GM18951 (cell line): ENCODE measurements at regions not wholly inside any gene's neighbourhood (a gene's known extent, or its start where the extent isn't known, plus 50 kb on each side); places are given as distances from the start of the nearest gene placed in this dataset.

Experiments used
- POLR2A ChIP-seq: IDR thresholded peaks from 4 replicates; pipeline ENCODE4 v1.6.1; 2011; ENCODE audit warnings: mild to moderate bottlenecking; ENCODE audit not compliant: insufficient read length, insufficient read depth; ENCODE audit errors: extremely low read depth
- in situ Hi-C: fragments of 300-500 bp; cut with MboI; formaldehyde crosslinking; loops from one replicate; pipeline ENCODE4 v1.12.0; 2022; ENCODE audit warnings: low sequenced_read_pairs, mixed read lengths, inconsistent platforms; ENCODE audit not compliant: unreplicated experiment

GRCh38 chr4:180363815-180364214 lies 1879.4 kb upstream of the TENM3 start:
- no peak for TF ChIP-seq POLR2A
- in situ Hi-C loops, result no loop called here

GRCh38 chr4:180372691-180373090 lies 1870.5 kb upstream of the TENM3 start:
- in situ Hi-C loops, result no loop called here
- TF ChIP-seq POLR2A, result no peak

GRCh38 chr4:180377741-180378140 lies 1865.5 kb upstream of the TENM3 start:
- in situ Hi-C loops, result no loop called here
- TF ChIP-seq POLR2A, result no peak

GRCh38 chr4:180380733-180381132 lies 1862.5 kb upstream of the TENM3 start:
- in situ Hi-C loops, result no loop called here

GRCh38 chr4:180391613-180392012 lies 1851.6 kb upstream of the TENM3 start:
- in situ Hi-C loops, result no loop called here
- TF ChIP-seq POLR2A, result no peak

More at GRCh38 chr4:180380733-180381132, 1862.5 kb upstream of the TENM3 start:
- TF ChIP-seq POLR2A, result no peak

GRCh38 chr4:180394312-180394711 lies 1848.9 kb upstream of the TENM3 start:
- no peak for TF ChIP-seq POLR2A
- in situ Hi-C loops, result no loop called here

- in situ Hi-C loops, result no loop called here
- no peak for TF ChIP-seq POLR2A
Measured at GRCh38 chr4:180394730-180395129, 1848.5 kb upstream of the TENM3 start.

GRCh38 chr4:180398564-180398963 lies 1844.6 kb upstream of the TENM3 start:
- no peak for TF ChIP-seq POLR2A
- in situ Hi-C loops, result no loop called here

- in situ Hi-C loops, result no loop called here
- TF ChIP-seq POLR2A, result no peak
Measured at GRCh38 chr4:180407275-180407885, 1835.8 kb upstream of the TENM3 start.

GRCh38 chr4:180418819-180419531 lies 1824.2 kb upstream of the TENM3 start:
- no peak for TF ChIP-seq POLR2A
- in situ Hi-C loops, result no loop called here

GRCh38 chr4:180422989-180423711 lies 1820.1 kb upstream of the TENM3 start:
- in situ Hi-C loops, result no loop called here
- no peak for TF ChIP-seq POLR2A

- in situ Hi-C loops, result no loop called here
Measured at GRCh38 chr4:180423712-180424057, 1819.5 kb upstream of the TENM3 start.

GRCh38 chr4:180426938-180427337 lies 1816.3 kb upstream of the TENM3 start:
- no peak for TF ChIP-seq POLR2A

More at GRCh38 chr4:180423712-180424057, 1819.5 kb upstream of the TENM3 start:
- TF ChIP-seq POLR2A, result no peak

GRCh38 chr4:180430283-180430682 lies 1812.9 kb upstream of the TENM3 start:
- no peak for TF ChIP-seq POLR2A
- in situ Hi-C loops, result no loop called here

More at GRCh38 chr4:180426938-180427337, 1816.3 kb upstream of the TENM3 start:
- in situ Hi-C loops, result no loop called here
